ENCODE measurements at regions not wholly inside any gene's neighbourhood (a gene's known extent, or its start where the extent isn't known, plus 50 kb on each side); places are given as distances from the start of the nearest gene placed in this dataset.

DNA sequence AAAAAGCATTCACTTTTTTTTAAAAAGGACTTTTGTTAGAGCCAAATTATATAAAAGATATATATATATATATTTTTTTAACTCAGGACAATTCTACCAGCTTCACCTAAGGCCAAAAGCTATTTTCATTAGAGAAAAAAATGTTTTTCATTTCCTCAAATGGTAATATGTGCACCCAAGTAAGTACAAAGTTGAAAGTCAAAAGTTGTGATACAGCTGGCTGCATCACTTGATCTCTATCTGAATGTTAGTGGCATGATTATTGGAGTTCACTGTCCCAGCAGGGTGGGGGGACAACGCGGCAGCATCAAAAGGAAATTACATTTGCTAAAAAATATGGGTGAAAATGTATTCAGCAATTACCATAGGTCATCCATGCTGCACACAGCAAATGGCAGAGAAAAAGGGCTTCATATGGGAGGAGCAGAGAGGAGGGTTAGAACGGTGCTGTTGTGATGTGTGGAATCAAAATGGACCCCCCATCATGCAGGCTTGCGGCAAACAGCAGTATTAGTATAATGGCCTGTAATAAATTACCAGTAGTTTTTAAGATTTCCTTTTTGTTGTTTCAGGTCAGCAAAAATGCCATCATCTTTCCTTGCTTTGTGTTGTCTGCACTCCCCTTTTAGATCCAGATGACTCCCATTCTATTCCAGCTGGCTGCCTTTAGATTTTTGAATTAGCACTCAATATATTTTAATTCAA is 253.7 kb downstream of the MAT2B start:
- Mint-ChIP-seq H3K27ac (no peak overlapping the region), H3K4me1 (peaks cover 0 to 9% (median 9%) of the 10 kb centered on the region in 3 donors), H3K36me3 (peaks cover 5% of the 10 kb centered on the region), H3K9me3 (peaks cover 0 to 2% (median 0%) of the 10 kb centered on the region in 3 donors), H3K27me3 (peaks cover 1% of the 10 kb centered on the region), H3K4me3 (peak overlapping the region in 2 of 4 donors; percentile 6 to 78)

DNA sequence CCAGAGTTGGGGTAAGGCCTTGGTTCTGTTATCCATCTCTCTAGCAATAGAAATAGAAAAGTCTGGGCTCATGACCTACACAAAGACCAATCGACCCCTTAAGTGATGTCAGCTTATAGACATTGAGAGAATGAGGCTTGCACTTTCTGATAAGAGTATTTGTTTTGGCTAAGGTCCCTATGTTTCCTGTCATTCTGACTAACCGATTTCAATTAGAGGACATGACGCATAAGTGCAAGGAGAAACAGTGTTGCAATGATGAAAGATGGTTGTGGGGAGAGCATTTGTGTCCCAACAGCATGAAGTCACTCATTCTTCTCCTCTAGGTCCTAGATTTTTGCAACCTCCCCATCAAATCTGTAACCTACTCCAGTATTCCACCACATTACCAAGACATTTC is 255.1 kb downstream of the MAT2B start:
- no peak overlapping the region for H3K4me3 Mint-ChIP-seq
- H3K4me1 Mint-ChIP-seq: peaks cover 0 to 9% (median 9%) of the 10 kb centered on the region in 3 donors
- peaks cover 0 to 2% (median 0%) of the 10 kb centered on the region in 3 donors for H3K9me3 Mint-ChIP-seq
- peaks cover 2% of the 10 kb centered on the region for H3K36me3 Mint-ChIP-seq
- no peak overlapping the region for H3K27ac Mint-ChIP-seq
- no peaks in the 10 kb centered on the region for H3K27me3 Mint-ChIP-seq

DNA sequence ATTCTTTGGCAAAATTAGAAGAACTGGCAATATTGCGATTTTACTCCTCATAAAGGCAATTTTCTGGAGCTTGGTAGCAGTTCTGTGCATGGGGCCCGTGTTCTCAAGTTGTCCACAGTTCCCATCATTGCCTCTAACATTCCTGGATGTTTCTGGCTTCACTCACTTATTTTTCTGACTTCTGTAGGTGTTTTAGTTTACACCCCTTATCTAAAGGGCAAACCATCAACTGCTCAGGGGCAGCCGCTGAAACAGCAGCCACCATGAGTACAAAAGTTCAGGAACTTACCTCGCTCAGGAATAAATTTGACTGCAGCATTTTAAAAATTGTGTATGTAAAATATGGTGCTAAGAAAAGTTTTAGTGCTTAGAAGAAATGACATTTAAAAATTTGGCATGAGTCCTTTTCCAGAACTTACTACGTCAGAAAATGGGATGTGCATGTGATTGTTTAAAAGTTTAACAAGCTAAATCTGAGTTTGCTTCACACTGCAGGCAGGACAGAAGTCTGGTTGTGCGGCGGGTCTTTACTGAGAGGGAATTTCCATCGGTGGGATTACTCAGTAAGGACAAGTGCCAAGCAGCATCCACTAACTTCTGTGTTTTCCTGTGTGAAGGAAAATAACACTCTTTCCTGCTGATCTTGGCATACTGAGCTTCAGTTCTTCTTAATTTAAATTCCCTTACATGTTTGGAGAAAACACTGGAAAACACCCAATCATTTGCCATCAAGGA is 261.7 kb downstream of the MAT2B start:
- Mint-ChIP-seq H3K27me3 (no peaks in the 10 kb centered on the region), H3K4me1 (peaks cover 0 to 1% (median 0%) of the 10 kb centered on the region in 3 donors), H3K27ac (no peak overlapping the region), H3K36me3 (peaks cover under 1% of the 10 kb centered on the region), H3K4me3 (no peak overlapping the region), H3K9me3 (no peaks in the 10 kb centered on the region)

DNA sequence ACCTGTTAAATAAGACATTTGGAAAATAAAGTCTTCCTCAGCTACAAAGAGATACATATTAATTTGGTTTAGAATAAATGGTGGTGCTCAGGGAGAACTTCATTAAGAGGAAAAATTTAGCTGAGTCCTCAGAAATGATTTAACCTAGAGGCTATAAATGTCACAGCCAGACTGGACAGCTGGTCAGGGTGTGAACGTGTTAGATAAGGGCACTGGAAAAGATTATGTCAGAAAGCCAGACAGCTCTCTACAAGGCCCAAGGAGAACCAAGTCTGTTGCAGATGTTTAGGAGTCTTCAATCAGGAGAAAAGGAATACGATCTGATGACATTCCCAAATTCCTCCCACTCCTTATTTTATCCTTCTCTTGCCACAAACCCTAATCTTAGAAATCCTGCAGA is 265.2 kb downstream of the MAT2B start:
- Mint-ChIP-seq H3K9me3 (peaks cover 0 to 10% (median 1%) of the 10 kb centered on the region in 3 donors), H3K4me3 (no peak overlapping the region), H3K27ac (no peak overlapping the region), H3K4me1 (peaks cover 0 to 5% (median 2%) of the 10 kb centered on the region in 3 donors), H3K36me3 (no peaks in the 10 kb centered on the region), H3K27me3 (no peaks in the 10 kb centered on the region)

DNA sequence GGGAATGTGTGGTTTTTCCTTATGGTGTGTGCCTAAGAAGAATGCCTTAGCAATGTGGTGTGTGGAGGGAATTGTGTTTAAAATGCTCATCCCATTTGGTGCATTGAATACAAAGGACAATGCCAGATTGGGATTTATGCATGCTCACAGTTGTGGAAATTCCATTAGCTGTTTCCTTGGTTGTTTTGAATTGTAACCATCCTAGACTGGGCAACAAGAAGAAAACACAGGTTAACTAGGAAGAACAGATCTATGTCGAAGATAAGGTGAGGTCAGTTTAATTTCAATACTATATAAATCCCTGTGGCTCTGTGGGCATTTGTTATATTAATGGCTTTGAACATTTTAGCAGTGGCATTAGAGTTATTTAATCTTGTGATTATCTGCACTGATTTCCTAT is 266.8 kb downstream of the MAT2B start:
- Mint-ChIP-seq H3K27ac (no peak overlapping the region), H3K4me3 (peak overlapping the region in 1 of 4 donors; percentile 30), H3K27me3 (no peaks in the 10 kb centered on the region), H3K9me3 (peaks cover 0 to 10% (median 3%) of the 10 kb centered on the region in 3 donors), H3K4me1 (peaks cover 0 to 5% (median 2%) of the 10 kb centered on the region in 3 donors), H3K36me3 (no peaks in the 10 kb centered on the region)

DNA sequence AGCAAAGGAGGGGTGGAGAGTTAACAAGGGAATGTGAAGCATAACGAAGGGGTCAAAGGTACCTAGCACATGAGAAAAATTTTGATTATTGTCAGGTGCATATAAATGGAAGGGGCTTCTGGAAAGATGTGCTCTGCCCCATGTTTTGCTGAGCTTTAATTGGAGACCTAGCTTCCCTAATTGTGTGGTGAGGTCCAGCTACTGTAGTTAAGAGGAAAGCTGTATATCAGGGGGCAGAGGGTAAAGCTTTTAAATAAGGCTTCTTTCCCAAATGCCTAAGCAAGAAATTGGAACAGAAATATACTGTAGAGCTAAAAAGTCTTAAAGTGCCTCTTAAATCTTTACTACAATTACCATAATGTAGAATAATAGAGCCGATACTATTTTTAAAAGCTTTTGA is 267.2 kb downstream of the MAT2B start:
- Mint-ChIP-seq H3K4me3 (peak overlapping the region in 1 of 4 donors; percentile 30), H3K36me3 (no peaks in the 10 kb centered on the region), H3K4me1 (peaks cover 0 to 5% (median 2%) of the 10 kb centered on the region in 3 donors), H3K9me3 (peaks cover 0 to 10% (median 3%) of the 10 kb centered on the region in 3 donors), H3K27me3 (no peaks in the 10 kb centered on the region), H3K27ac (no peak overlapping the region)

DNA sequence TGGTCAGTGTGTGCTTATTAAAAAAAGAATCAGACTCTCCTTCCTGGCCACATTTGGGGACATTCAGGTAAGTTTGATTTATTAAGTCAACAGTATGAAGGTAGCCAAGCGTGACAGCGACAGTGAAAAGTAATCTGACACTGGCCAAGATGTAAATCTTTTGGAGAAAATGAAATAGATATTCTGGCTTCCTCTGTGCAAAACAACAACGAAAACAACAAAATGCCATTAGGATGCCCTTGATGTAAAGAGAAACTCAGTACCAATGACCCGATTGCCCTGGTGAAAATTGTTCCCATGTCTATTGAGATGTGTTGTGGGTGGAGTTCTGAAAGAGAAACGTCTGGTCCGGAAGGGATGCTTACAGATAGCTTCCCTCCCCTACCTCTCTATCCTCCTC is 267.8 kb downstream of the MAT2B start:
- peaks cover 2 to 10% (median 7%) of the 10 kb centered on the region in 3 donors for H3K9me3 Mint-ChIP-seq
- no peaks in the 10 kb centered on the region for H3K27me3 Mint-ChIP-seq
- no peak overlapping the region for H3K27ac Mint-ChIP-seq
- no peak overlapping the region for H3K4me3 Mint-ChIP-seq
- H3K36me3 Mint-ChIP-seq: no peaks in the 10 kb centered on the region
- peaks cover 0 to 5% (median 2%) of the 10 kb centered on the region in 3 donors for H3K4me1 Mint-ChIP-seq

DNA sequence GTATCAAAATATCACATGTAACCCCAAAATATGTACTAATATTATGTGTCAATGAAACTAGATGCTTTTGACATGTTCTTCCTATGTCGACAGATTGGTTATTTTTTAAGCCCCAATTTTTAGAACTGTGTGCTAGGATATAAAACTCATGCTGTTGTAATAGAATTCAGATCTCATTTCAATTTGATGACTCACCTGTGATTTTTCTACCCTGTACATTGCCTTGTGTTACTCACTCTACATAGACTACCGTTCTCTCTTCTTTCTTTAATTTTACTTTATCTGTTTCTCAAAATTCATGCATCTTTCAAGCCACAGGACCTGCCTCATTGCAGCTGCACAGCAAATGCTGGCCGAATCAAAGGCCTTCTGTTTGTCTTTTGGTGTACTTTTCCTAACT is 284.5 kb downstream of the MAT2B start:
- no peak overlapping the region for H3K27ac Mint-ChIP-seq
- peaks cover 4 to 17% (median 10%) of the 10 kb centered on the region in 3 donors for H3K9me3 Mint-ChIP-seq
- H3K4me1 Mint-ChIP-seq: peaks cover 11 to 29% (median 17%) of the 10 kb centered on the region in 3 donors
- H3K27me3 Mint-ChIP-seq: no peaks in the 10 kb centered on the region
- peaks cover 2% of the 10 kb centered on the region for H3K36me3 Mint-ChIP-seq
- no peak overlapping the region for H3K4me3 Mint-ChIP-seq

DNA sequence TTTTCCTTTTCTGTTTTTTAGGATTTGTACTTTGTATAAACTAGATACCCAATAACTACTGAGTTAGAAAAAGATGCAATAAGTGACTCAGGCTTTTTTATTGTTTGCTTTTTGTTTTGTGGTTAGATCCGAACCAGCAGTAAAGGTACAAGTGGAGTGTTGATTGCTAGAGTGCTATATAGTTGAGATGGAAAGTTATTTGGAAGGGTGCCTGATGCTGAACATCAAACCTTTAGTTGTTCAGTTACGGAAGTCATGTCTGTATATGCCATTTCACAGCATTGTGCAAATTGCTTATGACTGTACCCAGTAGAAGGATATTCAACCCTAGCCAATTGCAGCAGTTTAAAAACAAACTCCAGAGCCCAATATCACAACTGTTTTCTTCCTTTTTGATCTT is 285.1 kb downstream of the MAT2B start:
- Mint-ChIP-seq H3K27ac (peak overlapping the region in 1 of 3 donors; percentile 25), H3K36me3 (peaks cover 2% of the 10 kb centered on the region), H3K27me3 (no peaks in the 10 kb centered on the region), H3K9me3 (peaks cover 6 to 17% (median 12%) of the 10 kb centered on the region in 3 donors), H3K4me1 (peaks cover 11 to 31% (median 19%) of the 10 kb centered on the region in 3 donors), H3K4me3 (no peak overlapping the region)

DNA sequence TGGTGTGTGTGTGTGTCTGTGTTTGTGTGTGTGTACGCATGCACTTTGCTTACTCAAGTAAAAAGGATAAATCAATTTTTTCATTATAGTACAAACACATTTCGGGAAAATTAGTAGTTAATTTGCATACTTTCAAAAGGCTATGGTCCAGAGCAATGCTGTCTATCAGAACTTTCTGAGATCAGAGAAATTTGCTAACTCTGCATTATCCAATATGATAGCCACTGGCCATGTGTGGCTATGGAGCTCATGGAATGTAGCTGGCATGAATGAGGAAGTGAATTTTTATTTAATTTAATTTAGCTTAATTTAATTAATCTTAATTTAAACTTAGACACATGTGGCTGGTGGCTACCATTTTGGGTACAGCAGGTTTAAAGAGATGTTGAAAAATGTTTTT is 289.6 kb downstream of the MAT2B start:
- peaks cover 2% of the 10 kb centered on the region for H3K36me3 Mint-ChIP-seq
- no peak overlapping the region for H3K4me3 Mint-ChIP-seq

DNA sequence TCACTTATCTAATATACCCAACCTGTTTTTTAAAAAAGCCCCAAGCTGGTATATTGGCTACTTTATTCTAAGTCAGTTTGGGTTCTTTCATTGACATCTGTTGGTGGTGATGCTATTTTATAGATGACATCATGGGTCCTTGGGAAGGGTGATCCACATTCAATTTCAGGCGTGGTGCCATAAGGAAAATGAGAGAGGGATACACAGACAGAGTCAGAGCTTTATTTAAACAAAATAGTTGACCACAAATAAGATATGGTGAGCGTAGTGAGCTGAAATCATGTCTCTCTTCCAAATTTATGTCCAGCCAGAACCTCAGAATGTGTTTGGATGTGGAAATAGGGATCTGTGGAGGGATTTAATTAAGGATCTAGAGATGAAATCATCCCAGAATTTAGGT is 302.4 kb downstream of the MAT2B start:
- peaks cover 8 to 16% (median 10%) of the 10 kb centered on the region in 3 donors for H3K4me1 Mint-ChIP-seq
- peaks cover 6% of the 10 kb centered on the region for H3K27me3 Mint-ChIP-seq
- H3K9me3 Mint-ChIP-seq: no peaks in the 10 kb centered on the region
- H3K36me3 Mint-ChIP-seq: peaks cover 2% of the 10 kb centered on the region
- no peak overlapping the region for H3K27ac Mint-ChIP-seq
- no peak overlapping the region for H3K4me3 Mint-ChIP-seq

More for the DNA sequence above, 289.6 kb downstream of the MAT2B start:
- Mint-ChIP-seq H3K9me3 (peaks cover 0 to 8% (median 6%) of the 10 kb centered on the region in 3 donors), H3K4me1 (peaks cover 11 to 33% (median 19%) of the 10 kb centered on the region in 3 donors), H3K27ac (no peak overlapping the region), H3K27me3 (no peaks in the 10 kb centered on the region)

DNA sequence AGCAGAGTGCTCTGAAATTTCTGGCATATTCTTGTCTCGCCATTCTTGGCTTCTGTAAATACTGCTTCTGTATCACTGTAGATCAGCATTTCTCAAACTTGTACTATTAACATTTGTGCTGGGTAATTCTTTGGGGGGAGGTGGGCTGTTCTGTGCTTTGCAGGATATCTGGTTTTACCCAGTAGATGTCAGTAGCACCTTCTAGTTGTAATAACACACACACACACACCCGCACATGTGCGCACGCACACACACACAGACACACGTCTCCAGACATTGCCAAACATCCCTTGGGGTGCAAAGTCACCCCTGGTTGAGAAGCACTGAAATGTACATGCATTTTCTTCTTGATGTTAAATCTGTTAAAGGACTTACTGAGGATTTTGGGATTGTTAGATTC is 304.1 kb downstream of the MAT2B start:
- H3K4me3 Mint-ChIP-seq: no peak overlapping the region
- no peaks in the 10 kb centered on the region for H3K9me3 Mint-ChIP-seq
- peaks cover 2% of the 10 kb centered on the region for H3K36me3 Mint-ChIP-seq
- peaks cover 1% of the 10 kb centered on the region for H3K27me3 Mint-ChIP-seq
- no peak overlapping the region for H3K27ac Mint-ChIP-seq
- peaks cover 11 to 16% (median 14%) of the 10 kb centered on the region in 3 donors for H3K4me1 Mint-ChIP-seq

DNA sequence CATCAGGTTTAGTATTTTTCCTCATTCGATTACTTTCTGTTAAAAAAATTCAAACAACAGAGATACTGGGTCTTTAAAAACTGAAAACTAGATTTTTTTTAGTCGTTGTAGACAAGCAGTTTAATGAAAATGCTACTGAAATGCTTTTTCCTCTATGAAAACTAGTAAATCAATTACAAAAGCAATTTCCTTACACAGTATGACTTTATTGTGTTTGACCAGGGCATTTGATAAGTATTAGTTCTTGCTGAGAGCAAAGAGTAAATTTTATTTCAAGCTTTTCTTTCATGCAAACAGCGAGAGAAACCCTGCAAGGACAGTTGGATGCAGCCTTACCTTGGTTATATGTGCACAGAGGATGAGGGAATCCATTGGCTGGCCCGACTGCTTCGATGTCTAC is 308.5 kb downstream of the MAT2B start:
- Mint-ChIP-seq H3K4me3 (peak overlapping the region in 1 of 4 donors; percentile 49), H3K27me3 (no peaks in the 10 kb centered on the region), H3K9me3 (peaks cover 4 to 13% (median 8%) of the 10 kb centered on the region in 3 donors), H3K36me3 (peaks cover 2% of the 10 kb centered on the region), H3K4me1 (peaks cover 15 to 18% (median 16%) of the 10 kb centered on the region in 3 donors), H3K27ac (no peak overlapping the region)

DNA sequence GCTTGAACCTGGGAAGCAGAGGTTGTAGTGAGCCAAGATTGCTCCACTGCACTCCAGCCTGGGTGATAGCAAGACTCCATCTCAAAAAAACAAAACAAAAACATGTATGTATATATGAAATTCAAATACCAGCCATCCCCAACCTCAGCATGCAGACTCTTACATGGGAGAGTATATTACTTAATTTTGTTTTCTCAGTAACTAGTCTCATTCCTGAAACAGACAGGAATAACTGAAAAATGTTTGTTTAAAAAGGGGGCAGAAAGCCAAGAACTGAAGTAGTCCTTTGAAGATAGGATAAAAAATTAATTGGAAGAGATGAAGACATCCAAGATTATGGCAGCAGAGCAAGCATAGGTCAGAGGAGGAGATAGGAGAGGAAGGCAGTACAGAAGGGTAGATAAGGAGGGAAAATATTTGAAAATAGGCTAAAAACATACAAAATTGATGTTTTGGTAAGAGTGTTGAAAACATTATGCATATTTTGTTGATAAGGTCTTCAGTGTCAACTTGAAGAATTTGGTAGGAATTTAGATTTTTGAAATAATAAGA is 309.9 kb downstream of the MAT2B start:
- Mint-ChIP-seq H3K27me3 (no peaks in the 10 kb centered on the region), H3K4me1 (peaks cover 4 to 14% (median 9%) of the 10 kb centered on the region in 3 donors), H3K9me3 (peaks cover 4 to 25% (median 8%) of the 10 kb centered on the region in 3 donors), H3K4me3 (no peak overlapping the region), H3K27ac (peak overlapping the region in 1 of 3 donors; percentile 46), H3K36me3 (peaks cover under 1% of the 10 kb centered on the region)

DNA sequence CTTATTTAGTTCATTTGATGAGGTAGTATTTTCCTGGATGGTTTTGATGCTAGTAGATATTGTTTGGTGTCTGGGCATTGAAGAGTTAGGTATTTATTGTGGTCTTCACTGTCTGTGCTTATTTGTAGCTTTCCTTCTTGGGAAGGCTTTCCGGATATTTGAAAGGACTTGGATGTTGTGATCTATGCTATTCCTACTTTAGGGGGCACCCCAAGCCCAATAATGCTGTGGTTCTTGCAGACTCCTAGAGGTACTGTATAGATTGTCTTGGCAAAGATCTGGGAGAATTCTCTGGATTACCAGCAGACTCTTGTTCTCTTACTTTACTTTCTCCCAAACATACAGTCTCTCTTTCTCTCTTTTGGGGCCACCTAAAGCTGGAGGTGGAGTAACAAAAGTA is 315.7 kb downstream of the MAT2B start:
- Mint-ChIP-seq H3K9me3 (peaks cover 8 to 35% (median 8%) of the 10 kb centered on the region in 3 donors), H3K4me3 (no peak overlapping the region), H3K4me1 (peaks cover 0 to 2% (median 0%) of the 10 kb centered on the region in 3 donors), H3K27me3 (no peaks in the 10 kb centered on the region), H3K36me3 (peaks cover 4% of the 10 kb centered on the region), H3K27ac (no peak overlapping the region)

Data from IgD-negative memory B cell (primary cell).